NCI-H748 (cell line): ENCODE measurements at regions not wholly inside any gene's neighbourhood (a gene's known extent, or its start where the extent isn't known, plus 50 kb on each side); places are given as distances from the start of the nearest gene placed in this dataset.

Experiments used
- DNase-seq: peaks from one replicate; lab custom pipeline; 2025; ENCODE audit not compliant: unreplicated experiment; lab: John Stamatoyannopoulos, UW

- no peak for DNase-seq
Observed at GRCh38 chr7:24191362-24191761, 92.6 kb upstream of the NPY start.

GRCh38 chr7:24192053-24192452 is 91.9 kb upstream of the NPY start:
- DNase-seq = no peak

- no peak for DNase-seq
Observed at GRCh38 chr7:24192691-24193090, 91.3 kb upstream of the NPY start.

- DNase-seq = no peak
Observed at GRCh38 chr7:24197852-24198251, 86.1 kb upstream of the NPY start.

GRCh38 chr7:24199978-24200377 is 84.0 kb upstream of the NPY start:
- no peak for DNase-seq

- no peak for DNase-seq
Observed at GRCh38 chr7:24200407-24200966, 83.5 kb upstream of the NPY start.

GRCh38 chr7:24201226-24201625 is 82.8 kb upstream of the NPY start:
- no peak for DNase-seq

GRCh38 chr7:24212073-24212472 is 71.9 kb upstream of the NPY start:
- DNase-seq = no peak

GRCh38 chr7:24213311-24213710 is 70.7 kb upstream of the NPY start:
- DNase-seq = no peak

- DNase-seq = no peak
Observed at GRCh38 chr7:24214670-24215069, 69.3 kb upstream of the NPY start.

GRCh38 chr7:24216576-24217125 is 67.3 kb upstream of the NPY start:
- DNase-seq = no peak

- DNase-seq = no peak
Observed at GRCh38 chr7:24221500-24221899, 62.5 kb upstream of the NPY start.

- DNase-seq = no peak
Observed at GRCh38 chr7:24227068-24227467, 56.9 kb upstream of the NPY start.

- DNase-seq = no peak
Observed at GRCh38 chr7:24227603-24228359, 56.2 kb upstream of the NPY start.

- DNase-seq = no peak
Observed at GRCh38 chr7:24229481-24230226, 54.3 kb upstream of the NPY start.

GRCh38 chr7:24231493-24231892 is 52.5 kb upstream of the NPY start:
- no peak for DNase-seq

- no peak for DNase-seq
Observed at GRCh38 chr7:24233386-24233785, 50.6 kb upstream of the NPY start.
